ENCODE measurements at regions not wholly inside any gene's neighbourhood (a gene's known extent, or its start where the extent isn't known, plus 50 kb on each side); places are given as distances from the start of the nearest gene placed in this dataset.

GRCh38 chr21:29396951-29397455 lies 98.3 kb downstream of the BACH1 start:
- TF ChIP-seq CTCF (IDR thresholded peaks at IDR 0.05) (no peak), POLR2A (IDR thresholded peaks at IDR 0.05) (no peak)

Data from lower leg skin (tissue), 3 donors.